Activated CD4-positive, alpha-beta memory T cell treated with anti-CD3 and anti-CD28 coated beads, Interleukin-2, amount 10 ng/mL, durations not matched to agents 7 days and 5 days (primary cell): ENCODE measurements at regions not wholly inside any gene's neighbourhood (a gene's known extent, or its start where the extent isn't known, plus 50 kb on each side); places are given as distances from the start of the nearest gene placed in this dataset.
"Not testable (repeated sequence)": the region's sequence is repeated elsewhere in the genome, so short reads cannot be mapped to it uniquely, and the experiment has no call there.

Experiments
- CTCF ChIA-PET: fragments of 350-600 bp; sonication (Branson Sonifier 250); formaldehyde crosslinking; loops from one replicate; lab custom pipeline; 2021; ENCODE audit warnings: antibody characterized with exemption, inconsistent platforms; lab: Charles Lee
- POLR2A ChIA-PET: fragments of 350-600 bp; sonication (Branson Sonifier 250); formaldehyde crosslinking; loops from one replicate; lab custom pipeline; 2021; ENCODE audit warnings: antibody characterized with exemption; lab: Charles Lee
- DNase-seq: peaks from one replicate; pipeline ENCODE4 v3.0.0-alpha.2; 2020
- H3K27ac Mint-ChIP-seq: one replicate; pipeline ENCODE4 v1.8.0; 2021; ENCODE audit warnings: mild to moderate bottlenecking, mixed read lengths
- H3K27me3 Mint-ChIP-seq: one replicate; pipeline ENCODE4 v1.8.0; 2021; ENCODE audit warnings: mixed read lengths
- H3K36me3 Mint-ChIP-seq: one replicate; pipeline ENCODE4 v1.8.0; 2021; ENCODE audit warnings: low read depth, mixed read lengths
- H3K4me1 Mint-ChIP-seq: one replicate; pipeline ENCODE4 v1.8.0; 2021; ENCODE audit warnings: mixed read lengths
- H3K4me3 Mint-ChIP-seq: one replicate; pipeline ENCODE4 v1.8.0; 2021; ENCODE audit warnings: mild to moderate bottlenecking, mixed read lengths
- H3K9me3 Mint-ChIP-seq: one replicate; pipeline ENCODE4 v1.8.0; 2021; ENCODE audit warnings: mixed read lengths

GRCh38 chr5:128861155-128861554 is 104.1 kb upstream of the SLC27A6 start:
- CTCF ChIA-PET, H3K9me3 Mint-ChIP-seq, DNase-seq, H3K27me3 Mint-ChIP-seq, H3K4me1 Mint-ChIP-seq, POLR2A ChIA-PET, H3K27ac Mint-ChIP-seq, H3K4me3 Mint-ChIP-seq, H3K36me3 Mint-ChIP-seq: not testable (repeated sequence)

- H3K27me3 Mint-ChIP-seq: no peaks in the 10 kb centered on the region
- H3K36me3 Mint-ChIP-seq: no peaks in the 10 kb centered on the region
- ChIA-PET CTCF (no interaction called here), POLR2A (no interaction called here)
- no peak overlapping the region for H3K4me3 Mint-ChIP-seq
- no peak overlapping the region for H3K27ac Mint-ChIP-seq
- H3K4me1 Mint-ChIP-seq: no peaks in the 10 kb centered on the region
- H3K9me3 Mint-ChIP-seq: peaks cover 2% of the 10 kb centered on the region
- no peak for DNase-seq
Observed at GRCh38 chr5:128869970-128870369, 95.3 kb upstream of the SLC27A6 start.

- ChIA-PET CTCF (no interaction called here), POLR2A (no interaction called here)
- H3K27me3 Mint-ChIP-seq: no peaks in the 10 kb centered on the region
- H3K4me1 Mint-ChIP-seq: no peaks in the 10 kb centered on the region
- H3K9me3 Mint-ChIP-seq: peaks cover 2% of the 10 kb centered on the region
- DNase-seq: no peak
- no peaks in the 10 kb centered on the region for H3K36me3 Mint-ChIP-seq
- no peak overlapping the region for H3K27ac Mint-ChIP-seq
- no peak overlapping the region for H3K4me3 Mint-ChIP-seq
Observed at GRCh38 chr5:128870373-128870772, 94.9 kb upstream of the SLC27A6 start.

- no peaks in the 10 kb centered on the region for H3K27me3 Mint-ChIP-seq
- H3K36me3 Mint-ChIP-seq: no peaks in the 10 kb centered on the region
- peaks cover 2% of the 10 kb centered on the region for H3K9me3 Mint-ChIP-seq
- H3K4me3 Mint-ChIP-seq: no peak overlapping the region
- DNase-seq: no peak
- ChIA-PET POLR2A (no interaction called here), CTCF (no interaction called here)
- H3K27ac Mint-ChIP-seq: no peak overlapping the region
- no peaks in the 10 kb centered on the region for H3K4me1 Mint-ChIP-seq
Observed at GRCh38 chr5:128870923-128871322, 94.4 kb upstream of the SLC27A6 start.

- CTCF ChIA-PET: no interaction called here
- Mint-ChIP-seq H3K27me3 (no peaks in the 10 kb centered on the region), H3K36me3 (no peaks in the 10 kb centered on the region), H3K27ac (no peak overlapping the region), H3K9me3 (no peaks in the 10 kb centered on the region), H3K4me3 (no peak overlapping the region), H3K4me1 (no peaks in the 10 kb centered on the region)
- DNase-seq: no peak
- POLR2A ChIA-PET: no interaction called here
Observed at GRCh38 chr5:128876569-128877382, 88.5 kb upstream of the SLC27A6 start.

- H3K4me3 Mint-ChIP-seq: no peak overlapping the region
- no peaks in the 10 kb centered on the region for H3K9me3 Mint-ChIP-seq
- ChIA-PET POLR2A (no interaction called here), CTCF (no interaction called here)
- H3K27me3 Mint-ChIP-seq: no peaks in the 10 kb centered on the region
- DNase-seq: no peak
- no peak overlapping the region for H3K27ac Mint-ChIP-seq
- H3K36me3 Mint-ChIP-seq: no peaks in the 10 kb centered on the region
- no peaks in the 10 kb centered on the region for H3K4me1 Mint-ChIP-seq
Observed at GRCh38 chr5:128877476-128877875, 87.8 kb upstream of the SLC27A6 start.

- Mint-ChIP-seq H3K9me3 (no peaks in the 10 kb centered on the region), H3K27ac (no peak overlapping the region), H3K27me3 (no peaks in the 10 kb centered on the region), H3K36me3 (no peaks in the 10 kb centered on the region), H3K4me1 (no peaks in the 10 kb centered on the region), H3K4me3 (no peak overlapping the region)
- ChIA-PET POLR2A (no interaction called here), CTCF (interaction anchor here (0.5 kb wide), 1 partner anchor 245 kb away, joined by 4 read pairs; no protein-coding TSS in a partner anchor)
- no peak for DNase-seq
Observed at GRCh38 chr5:128881502-128882018, 83.7 kb upstream of the SLC27A6 start.

GRCh38 chr5:128885649-128886255 is 79.5 kb upstream of the SLC27A6 start:
- Mint-ChIP-seq H3K4me1 (no peaks in the 10 kb centered on the region), H3K9me3 (no peaks in the 10 kb centered on the region), H3K36me3 (no peaks in the 10 kb centered on the region), H3K27me3 (no peaks in the 10 kb centered on the region), H3K27ac (no peak overlapping the region), H3K4me3 (no peak overlapping the region)
- ChIA-PET POLR2A (no interaction called here), CTCF (no interaction called here)
- no peak for DNase-seq

- CTCF ChIA-PET: no interaction called here
Observed at GRCh38 chr5:128895122-128895521, 70.2 kb upstream of the SLC27A6 start.

GRCh38 chr5:128896675-128897074 is 68.6 kb upstream of the SLC27A6 start:
- no peaks in the 10 kb centered on the region for H3K4me1 Mint-ChIP-seq
- H3K36me3 Mint-ChIP-seq: no peaks in the 10 kb centered on the region
- DNase-seq: no peak
- H3K27ac Mint-ChIP-seq: no peak overlapping the region
- ChIA-PET POLR2A (no interaction called here), CTCF (no interaction called here)
- peaks cover 3% of the 10 kb centered on the region for H3K27me3 Mint-ChIP-seq
- H3K9me3 Mint-ChIP-seq: no peaks in the 10 kb centered on the region
- no peak overlapping the region for H3K4me3 Mint-ChIP-seq

More at GRCh38 chr5:128895122-128895521, 70.2 kb upstream of the SLC27A6 start:
- Mint-ChIP-seq H3K4me1 (no peaks in the 10 kb centered on the region), H3K9me3 (no peaks in the 10 kb centered on the region), H3K27ac (no peak overlapping the region), H3K36me3 (no peaks in the 10 kb centered on the region), H3K4me3 (no peak overlapping the region), H3K27me3 (peaks cover 3% of the 10 kb centered on the region)
- DNase-seq: no peak
- POLR2A ChIA-PET: no interaction called here

- Mint-ChIP-seq H3K9me3 (no peaks in the 10 kb centered on the region), H3K27me3 (peaks cover 2% of the 10 kb centered on the region), H3K4me3 (no peak overlapping the region), H3K36me3 (no peaks in the 10 kb centered on the region), H3K27ac (no peak overlapping the region), H3K4me1 (no peaks in the 10 kb centered on the region)
- CTCF ChIA-PET: no interaction called here
- DNase-seq: no peak
- POLR2A ChIA-PET: no interaction called here
Observed at GRCh38 chr5:128903550-128903949, 61.7 kb upstream of the SLC27A6 start.

GRCh38 chr5:128904805-128905567 is 60.3 kb upstream of the SLC27A6 start:
- Mint-ChIP-seq H3K4me3 (no peak overlapping the region), H3K27ac (no peak overlapping the region), H3K4me1 (no peaks in the 10 kb centered on the region), H3K36me3 (no peaks in the 10 kb centered on the region), H3K9me3 (no peaks in the 10 kb centered on the region), H3K27me3 (peaks cover 2% of the 10 kb centered on the region)
- ChIA-PET CTCF (interaction anchor here (1.6 kb wide), 1 partner anchor 221 kb away, joined by 5 read pairs; no protein-coding TSS in a partner anchor), POLR2A (no interaction called here)
- DNase-seq: no peak

- Mint-ChIP-seq H3K4me1 (no peaks in the 10 kb centered on the region), H3K4me3 (no peak overlapping the region), H3K27me3 (peaks cover 2% of the 10 kb centered on the region), H3K27ac (no peak overlapping the region), H3K9me3 (no peaks in the 10 kb centered on the region), H3K36me3 (no peaks in the 10 kb centered on the region)
- peak; percentile 30 for DNase-seq
- POLR2A ChIA-PET: no interaction called here
- CTCF ChIA-PET: interaction anchor here (0.7 to 1.6 kb wide), 3 partner anchors 21 to 228 kb away, joined by 3 to 5 read pairs (median 4); no protein-coding TSS in a partner anchor
Observed at GRCh38 chr5:128905568-128906110, 59.6 kb upstream of the SLC27A6 start.
